ENCODE measurements at regions not wholly inside any gene's neighbourhood (a gene's known extent, or its start where the extent isn't known, plus 50 kb on each side); places are given as distances from the start of the nearest gene placed in this dataset.

- TF ChIP-seq CTCF (IDR thresholded peaks at IDR 0.05): no peak
Measured at GRCh38 chr2:220969348-220969747, 602.8 kb downstream of the EPHA4 start.

DNA sequence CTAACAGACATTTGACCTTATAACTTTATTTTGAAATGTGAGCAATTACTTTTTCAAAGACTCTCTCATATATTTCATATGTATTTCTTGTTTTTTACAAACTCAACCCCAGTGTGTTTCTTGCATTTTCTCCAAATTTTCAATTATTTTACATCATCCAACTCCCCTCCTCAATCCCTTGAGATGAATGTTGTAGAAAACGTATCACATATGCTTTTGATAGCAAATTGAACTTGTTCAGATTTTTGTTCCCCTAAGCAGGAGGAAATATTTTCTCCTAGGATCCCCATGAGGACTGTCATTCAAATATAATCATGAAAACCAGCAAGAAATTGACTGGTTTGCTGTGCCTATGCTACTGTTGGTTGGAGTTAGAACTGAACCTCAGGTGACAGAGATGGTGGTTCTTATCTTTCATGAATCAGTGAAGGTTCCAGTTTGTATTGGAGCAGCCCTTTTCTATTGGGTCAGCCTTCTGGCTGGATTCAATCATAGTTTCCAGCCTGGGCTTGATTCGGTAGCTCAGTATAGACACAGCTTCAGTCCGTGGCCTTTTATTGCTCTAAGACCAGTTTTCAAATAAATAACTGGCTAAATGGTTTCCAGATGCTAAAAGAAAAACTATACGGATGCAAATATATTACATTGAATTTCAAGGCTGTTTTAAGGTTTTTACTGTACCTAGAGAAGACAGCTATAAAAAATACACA lies 591.0 kb downstream of the EPHA4 start:
- no peak for ATAC-seq
- TF ChIP-seq CTCF (IDR thresholded peaks at IDR 0.05): no peak
- Histone ChIP-seq H3K4me1 (no peaks in the 10 kb centered on the region), H3K36me3 (no peaks in the 10 kb centered on the region), H3K9me3 (peaks cover 0 to 13% of the 10 kb centered on the region in 2 donors), H3K27ac (no peak overlapping the region), H3K4me3 (no peak overlapping the region), H3K27me3 (no peaks in the 10 kb centered on the region)
- intact Hi-C loops (cut with DNase I): no loop called here
- DNase-seq: no peak

More at GRCh38 chr2:220969348-220969747, 602.8 kb downstream of the EPHA4 start:
- DNase-seq (no peak), ATAC-seq (no peak)
- intact Hi-C loops (cut with DNase I): no loop called here
- Histone ChIP-seq H3K27me3 (no peaks in the 10 kb centered on the region), H3K4me1 (no peaks in the 10 kb centered on the region), H3K9me3 (no peaks in the 10 kb centered on the region), H3K36me3 (no peaks in the 10 kb centered on the region), H3K27ac (no peak overlapping the region), H3K4me3 (no peak overlapping the region)

DNA sequence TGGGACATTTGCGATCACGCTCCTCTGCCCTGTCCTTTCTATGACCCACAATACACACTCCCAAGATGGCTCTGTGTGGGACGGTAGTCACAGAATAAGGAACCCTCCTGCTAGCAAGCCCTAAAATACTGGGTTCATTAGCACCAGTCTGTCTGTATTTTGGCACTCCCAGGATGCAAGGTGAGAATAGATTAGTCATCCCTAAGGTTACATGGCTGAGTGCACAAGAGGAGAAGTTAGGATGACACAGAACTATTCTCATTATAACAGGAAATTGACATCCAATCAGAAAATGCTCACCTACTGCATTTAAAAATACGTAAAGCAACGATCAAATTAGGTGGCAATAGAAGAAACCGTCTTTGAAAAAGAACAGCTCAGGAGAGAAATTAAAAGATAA lies 590.2 kb downstream of the EPHA4 start:
- intact Hi-C loops (cut with DNase I): no loop called here
- no peak for ATAC-seq

GRCh38 chr2:220985561-220985960 lies 586.5 kb downstream of the EPHA4 start:
- Histone ChIP-seq H3K36me3 (no peaks in the 10 kb centered on the region), H3K27ac (no peak overlapping the region), H3K27me3 (no peaks in the 10 kb centered on the region), H3K4me1 (no peaks in the 10 kb centered on the region), H3K9me3 (no peaks in the 10 kb centered on the region), H3K4me3 (no peak overlapping the region)
- intact Hi-C loops (cut with DNase I): no loop called here
- ATAC-seq: no peak
- no peak for TF ChIP-seq CTCF (IDR thresholded peaks at IDR 0.05)
- DNase-seq: no peak

More for the DNA sequence above, 590.2 kb downstream of the EPHA4 start:
- TF ChIP-seq CTCF (IDR thresholded peaks at IDR 0.05): no peak
- H3K4me3 ChIP-seq: no peak overlapping the region
- no peaks in the 10 kb centered on the region for H3K4me1 ChIP-seq
- no peak overlapping the region for H3K27ac ChIP-seq
- DNase-seq: no peak
- H3K9me3 ChIP-seq: peaks cover 0 to 13% of the 10 kb centered on the region in 2 donors
- no peaks in the 10 kb centered on the region for H3K36me3 ChIP-seq
- no peaks in the 10 kb centered on the region for H3K27me3 ChIP-seq

DNA sequence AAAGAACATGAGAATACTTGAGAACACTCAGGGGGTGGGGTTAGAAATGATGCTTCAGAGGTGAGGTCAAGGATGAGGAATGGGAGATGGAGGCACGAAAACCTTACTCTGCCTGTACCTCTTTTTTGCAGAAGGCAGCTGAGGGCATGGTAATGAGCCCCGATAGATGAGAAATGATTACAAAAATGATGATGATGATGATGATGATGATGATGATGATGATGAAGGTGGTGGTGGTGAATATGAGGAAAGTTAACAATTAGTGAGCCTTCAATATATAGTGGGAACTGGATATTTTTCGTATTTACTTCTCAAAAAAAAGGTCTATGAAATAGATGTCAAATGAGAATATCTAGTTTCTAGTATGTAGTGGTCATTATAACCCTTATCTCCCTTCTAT lies 584.3 kb downstream of the EPHA4 start:
- DNase-seq (no peak), ATAC-seq (no peak)
- no peaks in the 10 kb centered on the region for H3K4me1 ChIP-seq
- H3K27ac ChIP-seq: no peak overlapping the region
- no peak overlapping the region for H3K4me3 ChIP-seq
- no peaks in the 10 kb centered on the region for H3K36me3 ChIP-seq
- H3K27me3 ChIP-seq: no peaks in the 10 kb centered on the region
- no peak for TF ChIP-seq CTCF (IDR thresholded peaks at IDR 0.05)
- no peaks in the 10 kb centered on the region for H3K9me3 ChIP-seq
- intact Hi-C loops (cut with DNase I): no loop called here
